Endothelial cell (in vitro differentiated cells): ENCODE measurements at regions not wholly inside any gene's neighbourhood (a gene's known extent, or its start where the extent isn't known, plus 50 kb on each side); places are given as distances from the start of the nearest gene placed in this dataset.

Experiments used
- DNase-seq: peaks from one replicate; pipeline ENCODE4 v3.0.0; 2021; ENCODE audit warnings: low spot score
- H3K27ac Mint-ChIP-seq: one replicate; pipeline ENCODE4 v1.8.0; 2021; ENCODE audit warnings: mixed read lengths, inconsistent platforms; ENCODE audit not compliant: unreplicated experiment
- H3K27me3 Mint-ChIP-seq: one replicate; pipeline ENCODE4 v1.8.0; 2021; ENCODE audit warnings: mild to moderate bottlenecking, moderate library complexity, mixed read lengths, inconsistent platforms; ENCODE audit not compliant: unreplicated experiment
- H3K36me3 Mint-ChIP-seq: one replicate; pipeline ENCODE4 v1.8.0; 2021; ENCODE audit warnings: mild to moderate bottlenecking, low read depth, mixed read lengths, inconsistent platforms; ENCODE audit not compliant: unreplicated experiment
- H3K4me1 Mint-ChIP-seq: one replicate; pipeline ENCODE4 v1.8.0; 2021; ENCODE audit warnings: mild to moderate bottlenecking, mixed read lengths, inconsistent platforms; ENCODE audit not compliant: unreplicated experiment
- H3K4me3 Mint-ChIP-seq: one replicate; pipeline ENCODE4 v1.8.0; 2021; ENCODE audit warnings: mild to moderate bottlenecking, mixed read lengths, inconsistent platforms; ENCODE audit not compliant: unreplicated experiment
- H3K9me3 Mint-ChIP-seq: one replicate; pipeline ENCODE4 v1.8.0; 2021; ENCODE audit warnings: mixed read lengths, inconsistent platforms; ENCODE audit not compliant: unreplicated experiment
- CTCF ChIP-seq: fragments of 200-600 bp; sonication (generic); IDR thresholded peaks from one replicate; pipeline ENCODE4 v1.5.0; 2021; ENCODE audit warnings: antibody characterized with exemption; ENCODE audit not compliant: unreplicated experiment

GRCh38 chr18:34001376-34001775, 223.3 kb downstream of the NOL4 start:
- Mint-ChIP-seq H3K4me1 (no peaks in the 10 kb centered on the region), H3K4me3 (no peak overlapping the region), H3K27me3 (no peaks in the 10 kb centered on the region), H3K9me3 (no peaks in the 10 kb centered on the region), H3K27ac (no peak overlapping the region), H3K36me3 (no peaks in the 10 kb centered on the region)
- no peak for DNase-seq
- no peak for TF ChIP-seq CTCF

- TF ChIP-seq CTCF = no peak
- Mint-ChIP-seq H3K27ac (no peak overlapping the region), H3K4me3 (no peak overlapping the region), H3K36me3 (no peaks in the 10 kb centered on the region), H3K9me3 (no peaks in the 10 kb centered on the region), H3K4me1 (peaks cover 10% of the 10 kb centered on the region), H3K27me3 (no peaks in the 10 kb centered on the region)
- no peak for DNase-seq
Measured at GRCh38 chr18:33987206-33987605, 237.5 kb downstream of the NOL4 start.

GRCh38 chr18:33983126-33983525, 241.6 kb downstream of the NOL4 start:
- H3K27ac Mint-ChIP-seq = no peak overlapping the region
- peaks cover 3% of the 10 kb centered on the region for H3K4me1 Mint-ChIP-seq
- H3K4me3 Mint-ChIP-seq = no peak overlapping the region
- peaks cover 1% of the 10 kb centered on the region for H3K27me3 Mint-ChIP-seq
- no peaks in the 10 kb centered on the region for H3K9me3 Mint-ChIP-seq
- DNase-seq = no peak
- no peaks in the 10 kb centered on the region for H3K36me3 Mint-ChIP-seq
- no peak for TF ChIP-seq CTCF

- Mint-ChIP-seq H3K4me3 (no peak overlapping the region), H3K9me3 (no peaks in the 10 kb centered on the region), H3K27me3 (peaks cover 1% of the 10 kb centered on the region), H3K4me1 (peaks cover 7% of the 10 kb centered on the region), H3K36me3 (no peaks in the 10 kb centered on the region), H3K27ac (no peak overlapping the region)
- TF ChIP-seq CTCF = no peak
- no peak for DNase-seq
Measured at GRCh38 chr18:33960417-33960816, 264.3 kb downstream of the NOL4 start.

GRCh38 chr18:33959609-33960008, 265.1 kb downstream of the NOL4 start:
- no peak for DNase-seq
- no peak for TF ChIP-seq CTCF
- no peaks in the 10 kb centered on the region for H3K9me3 Mint-ChIP-seq
- no peak overlapping the region for H3K27ac Mint-ChIP-seq
- H3K4me3 Mint-ChIP-seq = no peak overlapping the region
- H3K36me3 Mint-ChIP-seq = no peaks in the 10 kb centered on the region
- peaks cover 1% of the 10 kb centered on the region for H3K27me3 Mint-ChIP-seq
- H3K4me1 Mint-ChIP-seq = peaks cover 7% of the 10 kb centered on the region
